B cell (primary cell): ENCODE measurements at regions not wholly inside any gene's neighbourhood (a gene's known extent, or its start where the extent isn't known, plus 50 kb on each side); places are given as distances from the start of the nearest gene placed in this dataset.

ENCODE experiments used
- ATAC-seq: fragments of 200-7000 bp; cut with Tn5 transposase; one replicate; pipeline ENCODE4 v1.10.0; 2021; ENCODE audit warnings: low read depth, mild to moderate bottlenecking, moderate number of reproducible peaks, moderate library complexity
- CTCF ChIA-PET: fragments of 350-600 bp; sonication (Branson Sonifier 250); formaldehyde crosslinking; loops from one replicate; lab custom pipeline; 2021; ENCODE audit warnings: antibody characterized with exemption, inconsistent platforms; lab: Charles Lee
- POLR2A ChIA-PET: fragments of 350-600 bp; sonication (Branson Sonifier 250); formaldehyde crosslinking; loops from one replicate; lab custom pipeline; 2021; ENCODE audit warnings: antibody characterized with exemption; lab: Charles Lee
- DNase-seq: peaks from one replicate; pipeline ENCODE4 v3.0.0; 2013
- H2AFZ ChIP-seq: 2 replicates; pipeline ENCODE4 v1.6.1; 2012; ENCODE audit warnings: mild to moderate bottlenecking, low read depth, low read length; ENCODE audit not compliant: insufficient read depth, poor library complexity, severe bottlenecking
- H3K27ac ChIP-seq, 2 donors: 1 replicate in 1 of 2; 2 replicates in 1 of 2; pipeline ENCODE4 v1.5.1; 2012 to 2013; ENCODE audit warnings: low read length in 2 of 2, mild to moderate bottlenecking in 2 of 2, moderate library complexity in 1 of 2
- H3K27me3 ChIP-seq, 4 experiments: fragments of 200-600 bp in 1 of 4; sonication (generic) in 1 of 4; replicated peaks in 1 of 4; 1 replicate in 2 of 4; 2 replicates in 2 of 4; pipeline versions ENCODE4 v1.6.1 to v1.7.0; 2013 to 2016; ENCODE audit warnings: low read length in 3 of 4, mild to moderate bottlenecking in 2 of 4, mixed read lengths in 1 of 4, moderate library complexity in 1 of 4; ENCODE audit not compliant: insufficient read depth in 4 of 4, control insufficient read depth in 3 of 4; ENCODE audit errors: control extremely low read depth in 1 of 4
- H3K36me3 ChIP-seq, 2 experiments: replicated peaks in 1 of 2; 1 replicate in 1 of 2; 2 replicates in 1 of 2; pipeline versions ENCODE4 v1.6.1 to v1.7.1; 2013; ENCODE audit warnings: low read length in 1 of 2; ENCODE audit not compliant: insufficient read depth in 2 of 2, control insufficient read depth in 1 of 2; ENCODE audit errors: control extremely low read depth in 1 of 2, extremely low read depth in 1 of 2
- H3K4me1 ChIP-seq, 2 donors: fragments of 200-600 bp in 1 of 2; sonication (generic) in 1 of 2; 1 replicate in 1 of 2; 2 replicates in 1 of 2; pipeline versions ENCODE4 v1.5.1 to v1.6.1; 2013 to 2017; ENCODE audit warnings: low read length in 2 of 2; ENCODE audit not compliant: control insufficient read depth in 2 of 2, insufficient read depth in 2 of 2
- H3K4me2 ChIP-seq: replicated peaks from 2 replicates; pipeline ENCODE3; 2012; ENCODE audit warnings: mild to moderate bottlenecking, low read depth, low read length; ENCODE audit not compliant: poor library complexity, severe bottlenecking
- H3K4me3 ChIP-seq, 5 experiments: fragments of 200-600 bp in 1 of 5; sonication (generic) in 1 of 5; 1 replicate in 3 of 5; 2 replicates in 2 of 5; pipeline versions ENCODE4 v1.5.1 to v1.7.0; 2011 to 2016; ENCODE audit warnings: low read length in 4 of 5, mild to moderate bottlenecking in 4 of 5, low read depth in 2 of 5, control low read depth in 1 of 5, moderate library complexity in 1 of 5; ENCODE audit not compliant: insufficient read depth in 1 of 5; ENCODE audit errors: control extremely low read depth in 1 of 5, extremely low read depth in 1 of 5
- H3K79me2 ChIP-seq: fragments of 200-600 bp; sonication (generic); one replicate; pipeline ENCODE4 v1.6.0; 2016; ENCODE audit warnings: low read length; ENCODE audit not compliant: control insufficient read depth, insufficient read depth
- H3K9ac ChIP-seq: fragments of 200-600 bp; sonication (generic); 2 replicates; pipeline ENCODE4 v1.6.1; 2017; ENCODE audit warnings: mild to moderate bottlenecking, low read length, moderate library complexity
- H3K9me3 ChIP-seq, 3 donors: one replicate each; pipeline versions ENCODE4 v1.6.1 to v1.7.1; 2013; ENCODE audit warnings: low read length in 2 of 3; ENCODE audit not compliant: control insufficient read depth in 2 of 3, insufficient read depth in 1 of 3; ENCODE audit errors: control extremely low read depth in 1 of 3
- H4K20me1 ChIP-seq: 2 replicates; pipeline ENCODE4 v1.6.0; 2012; ENCODE audit warnings: mild to moderate bottlenecking, low read length; ENCODE audit not compliant: insufficient read depth, control insufficient read depth, poor library complexity, severe bottlenecking
- H3K27ac Mint-ChIP-seq: one replicate; pipeline ENCODE4 v1.8.0; 2021; ENCODE audit warnings: mixed read lengths
- H3K27me3 Mint-ChIP-seq: one replicate; pipeline ENCODE4 v1.8.0; 2021; ENCODE audit warnings: mixed read lengths
- H3K4me1 Mint-ChIP-seq: one replicate; pipeline ENCODE4 v1.8.0; 2021; ENCODE audit warnings: mixed read lengths
- H3K4me3 Mint-ChIP-seq: one replicate; pipeline ENCODE4 v1.8.0; 2021; ENCODE audit warnings: mixed read lengths
- H3K9me3 Mint-ChIP-seq: one replicate; pipeline ENCODE4 v1.8.0; 2022; ENCODE audit warnings: mixed read lengths; ENCODE audit not compliant: insufficient read depth
- EZH2 ChIP-seq: IDR thresholded peaks from 2 replicates; pipeline ENCODE4 v1.6.1; 2012; ENCODE audit warnings: borderline replicate concordance, low read depth, mild to moderate bottlenecking, moderate library complexity, low read length; ENCODE audit not compliant: insufficient read depth, poor library complexity, severe bottlenecking
- WGBS: methylation state at CpG from one replicate; pipeline ENCODE4 v1.1.5; 2013; ENCODE audit warnings: missing lambda C conversion rate; ENCODE audit not compliant: insufficient coverage; 5-methylcytosine and 5-hydroxymethylcytosine counted together
- intact Hi-C: fragments of 100-400 bp; cut with micrococcal nuclease; formaldehyde crosslinking; loops from one replicate; pipeline ENCODE4 v1.10.0; 2022
- TF ChIP-seq, protein P1 (sequence below): fragments of 200-600 bp; IDR thresholded peaks from one replicate; pipeline ENCODE4 v1.8.0; 2022; ENCODE audit warnings: antibody characterized with exemption, mild to moderate bottlenecking

DNA sequence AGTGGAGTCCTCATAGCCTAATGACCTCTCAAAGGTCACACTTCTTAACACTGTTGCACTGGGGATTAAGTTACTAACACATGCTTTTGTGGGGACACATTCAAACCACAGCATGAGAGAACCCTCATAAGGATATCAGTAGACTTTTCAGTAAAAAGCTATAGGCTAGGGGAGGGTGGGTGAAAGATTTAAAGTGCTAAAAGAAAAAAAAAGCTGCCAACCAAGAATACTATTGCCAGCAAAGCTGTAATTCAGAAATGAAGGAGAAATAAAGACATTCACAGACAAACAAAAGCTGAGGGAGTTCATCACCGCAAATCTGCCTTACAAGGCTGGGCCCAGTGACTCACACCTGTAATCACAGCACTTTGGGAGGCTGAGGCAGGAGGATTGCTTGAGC lies 50.4 kb upstream of the PRSS50 start:
- H3K4me3 ChIP-seq, result no peak overlapping the region
- H4K20me1 ChIP-seq, result no peaks in the 10 kb centered on the region
- H3K79me2 ChIP-seq, result no peaks in the 10 kb centered on the region
- H3K27ac Mint-ChIP-seq, result no peak overlapping the region
- DNase-seq (no peak), ATAC-seq (no peak)
- H3K4me1 Mint-ChIP-seq, result no peaks in the 10 kb centered on the region
- no peak overlapping the region for H3K9ac ChIP-seq
- peaks cover 5% of the 10 kb centered on the region for H3K9me3 Mint-ChIP-seq
- no peak overlapping the region for H2AFZ ChIP-seq
- peaks cover 0 to 4% (median 1%) of the 10 kb centered on the region in 4 experiments for H3K27me3 ChIP-seq
- TF ChIP-seq, protein P1, sequence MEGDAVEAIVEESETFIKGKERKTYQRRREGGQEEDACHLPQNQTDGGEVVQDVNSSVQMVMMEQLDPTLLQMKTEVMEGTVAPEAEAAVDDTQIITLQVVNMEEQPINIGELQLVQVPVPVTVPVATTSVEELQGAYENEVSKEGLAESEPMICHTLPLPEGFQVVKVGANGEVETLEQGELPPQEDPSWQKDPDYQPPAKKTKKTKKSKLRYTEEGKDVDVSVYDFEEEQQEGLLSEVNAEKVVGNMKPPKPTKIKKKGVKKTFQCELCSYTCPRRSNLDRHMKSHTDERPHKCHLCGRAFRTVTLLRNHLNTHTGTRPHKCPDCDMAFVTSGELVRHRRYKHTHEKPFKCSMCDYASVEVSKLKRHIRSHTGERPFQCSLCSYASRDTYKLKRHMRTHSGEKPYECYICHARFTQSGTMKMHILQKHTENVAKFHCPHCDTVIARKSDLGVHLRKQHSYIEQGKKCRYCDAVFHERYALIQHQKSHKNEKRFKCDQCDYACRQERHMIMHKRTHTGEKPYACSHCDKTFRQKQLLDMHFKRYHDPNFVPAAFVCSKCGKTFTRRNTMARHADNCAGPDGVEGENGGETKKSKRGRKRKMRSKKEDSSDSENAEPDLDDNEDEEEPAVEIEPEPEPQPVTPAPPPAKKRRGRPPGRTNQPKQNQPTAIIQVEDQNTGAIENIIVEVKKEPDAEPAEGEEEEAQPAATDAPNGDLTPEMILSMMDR, result no peak
- TF ChIP-seq EZH2, result no peak
- peaks cover 7% of the 10 kb centered on the region for H3K27me3 Mint-ChIP-seq
- intact Hi-C loops, result no loop called here
- H3K36me3 ChIP-seq, result no peaks in the 10 kb centered on the region
- no peak overlapping the region for H3K4me2 ChIP-seq
- no peaks in the 10 kb centered on the region for H3K4me1 ChIP-seq
- no peak overlapping the region for H3K27ac ChIP-seq
- peaks cover 7 to 42% (median 35%) of the 10 kb centered on the region in 3 donors for H3K9me3 ChIP-seq
- WGBS, result no CpG with 5 or more reads among the region's 1 CpG
- ChIA-PET CTCF (no interaction called here), POLR2A (no interaction called here)
- no peak overlapping the region for H3K4me3 Mint-ChIP-seq
